H1 (cell line): ENCODE measurements at regions not wholly inside any gene's neighbourhood (a gene's known extent, or its start where the extent isn't known, plus 50 kb on each side); places are given as distances from the start of the nearest gene placed in this dataset.
A peak's percentile ranks its signal among the peaks of the same experiment; 100 is the strongest.

Experiments
- CTCF ChIA-PET: fragments of 300-600 bp; sonication (Branson Sonifier 250); formaldehyde crosslinking; loops from one replicate; lab custom pipeline; 2021; ENCODE audit not compliant: partially characterized antibody; lab: Charles Lee
- POLR2A ChIA-PET: fragments of 300-600 bp; sonication (Branson Sonifier 250); formaldehyde crosslinking; loops from one replicate; lab custom pipeline; 2021; ENCODE audit warnings: inconsistent platforms; ENCODE audit not compliant: partially characterized antibody; lab: Charles Lee
- DNase-seq, 2 experiments: peaks; one replicate each; pipeline versions ENCODE4 v3.0.0 to v3.0.0-alpha.2; 2010 to 2022; ENCODE audit warnings: low spot score in 2 of 2, low read depth in 1 of 2, mixed read lengths in 1 of 2
- FAIRE-seq: peaks from 2 replicates; lab custom pipeline; 2011; peaks lifted over from hg19 to GRCh38; lab: Jason Lieb, UNC
- H2AFZ ChIP-seq: 2 replicates; pipeline ENCODE4 v1.8.1; 2012; ENCODE audit warnings: low read length, inconsistent platforms
- H2AK5ac ChIP-seq: 2 replicates; pipeline ENCODE4 v1.6.1; 2013; ENCODE audit warnings: low read depth, low read length
- H2BK120ac ChIP-seq: replicated peaks from 2 replicates; pipeline ENCODE3; 2013; ENCODE audit warnings: low read depth, low read length, inconsistent platforms
- H2BK12ac ChIP-seq: 2 replicates; pipeline ENCODE4 v1.6.1; 2013; ENCODE audit warnings: low read depth, low read length
- H2BK15ac ChIP-seq: 2 replicates; pipeline ENCODE4 v1.6.1; 2013; ENCODE audit warnings: low read length
- H2BK20ac ChIP-seq: 2 replicates; pipeline ENCODE4 v1.6.1; 2013; ENCODE audit warnings: low read length
- H2BK5ac ChIP-seq: 2 replicates; pipeline ENCODE4 v1.6.1; 2013; ENCODE audit warnings: low read depth, low read length
- H3K14ac ChIP-seq: 2 replicates; pipeline ENCODE4 v1.6.1; 2013; ENCODE audit warnings: inconsistent platforms; ENCODE audit not compliant: insufficient read length
- H3K18ac ChIP-seq: 2 replicates; pipeline ENCODE4 v1.6.1; 2013; ENCODE audit warnings: low read length; ENCODE audit errors: extremely low read depth
- H3K23ac ChIP-seq: 2 replicates; pipeline ENCODE4 v1.6.1; 2013; ENCODE audit warnings: inconsistent platforms; ENCODE audit not compliant: insufficient read length
- H3K23me2 ChIP-seq: 2 replicates; pipeline ENCODE4 v1.6.1; 2013; ENCODE audit warnings: low read depth, low read length
- H3K27ac ChIP-seq: 2 replicates; pipeline ENCODE4 v1.6.1; 2011; ENCODE audit warnings: low read depth, low read length, inconsistent platforms
- H3K27me3 ChIP-seq, 4 experiments: replicated peaks in 1 of 4; 1 replicate in 1 of 4; 2 replicates in 3 of 4; pipeline versions ENCODE4 v1.6.1 to v1.8.1; 2011 to 2013; ENCODE audit warnings: low read length in 3 of 4, mild to moderate bottlenecking in 3 of 4, inconsistent platforms in 2 of 4, mixed read lengths in 2 of 4, moderate library complexity in 1 of 4; ENCODE audit not compliant: control insufficient read depth in 3 of 4, insufficient read depth in 3 of 4; ENCODE audit errors: extremely low read depth in 1 of 4
- H3K36me3 ChIP-seq, 4 experiments: 2 replicates each; pipeline versions ENCODE4 v1.6.1 to v1.8.1; 2011 to 2013; ENCODE audit warnings: mild to moderate bottlenecking in 4 of 4, low read length in 3 of 4, moderate library complexity in 2 of 4, control low read depth in 1 of 4, inconsistent platforms in 1 of 4; ENCODE audit not compliant: insufficient read depth in 4 of 4, control insufficient read depth in 2 of 4
- H3K4ac ChIP-seq: replicated peaks from 2 replicates; pipeline ENCODE3; 2013; ENCODE audit warnings: low read length, low read depth, mixed read lengths, inconsistent platforms; ENCODE audit not compliant: insufficient read length
- H3K4me1 ChIP-seq, 4 experiments: replicated peaks in 1 of 4; 1 replicate in 1 of 4; 2 replicates in 3 of 4; pipeline versions ENCODE4 v1.6.1 to v1.8.1; 2011 to 2013; ENCODE audit warnings: low read length in 3 of 4, inconsistent platforms in 2 of 4, mixed read lengths in 1 of 4; ENCODE audit not compliant: insufficient read depth in 4 of 4, control insufficient read depth in 3 of 4
- H3K4me2 ChIP-seq, 2 experiments: 2 replicates each; pipeline versions ENCODE4 v1.6.1 to v1.8.1; 2011 to 2013; ENCODE audit warnings: low read depth in 2 of 2, low read length in 2 of 2, control low read depth in 1 of 2, inconsistent platforms in 1 of 2, mild to moderate bottlenecking in 1 of 2; ENCODE audit not compliant: insufficient read depth in 1 of 2
- H3K4me3 ChIP-seq, 4 experiments: fragments of 200-600, 300-600 bp in 1 of 4; sonication (generic), shearing (Covaris generic), sonication (Bioruptor Twin) in 1 of 4; 2 replicates each; pipeline versions ENCODE4 v1.5.1 to v1.8.1; 2011 to 2016; ENCODE audit warnings: low read length in 4 of 4, low read depth in 3 of 4, control low read depth in 2 of 4, inconsistent platforms in 2 of 4, mild to moderate bottlenecking in 2 of 4, mixed read lengths in 1 of 4, moderate library complexity in 1 of 4; ENCODE audit not compliant: insufficient read depth in 2 of 4; ENCODE audit errors: extremely low read depth in 1 of 4
- H3K56ac ChIP-seq: replicated peaks from 2 replicates; pipeline ENCODE3; 2013; ENCODE audit warnings: low read depth, mild to moderate bottlenecking, mixed read lengths, low read length, inconsistent platforms; ENCODE audit not compliant: insufficient read length
- H3K79me1 ChIP-seq: 2 replicates; pipeline ENCODE4 v1.6.1; 2013; ENCODE audit warnings: low read depth, low read length, control low read depth
- H3K79me2 ChIP-seq, 2 experiments: 2 replicates each; pipeline versions ENCODE4 v1.6.1 to v1.8.1; 2012 to 2013; ENCODE audit warnings: low read length in 2 of 2, mild to moderate bottlenecking in 2 of 2, inconsistent platforms in 1 of 2; ENCODE audit not compliant: insufficient read depth in 2 of 2, control insufficient read depth in 1 of 2
- H3K9ac ChIP-seq, 4 experiments: replicated peaks in 1 of 4; 1 replicate in 1 of 4; 2 replicates in 3 of 4; pipeline versions ENCODE4 v1.6.1 to v1.8.1; 2011 to 2013; ENCODE audit warnings: low read depth in 3 of 4, low read length in 3 of 4, control low read depth in 2 of 4, mild to moderate bottlenecking in 2 of 4, moderate library complexity in 2 of 4, inconsistent platforms in 1 of 4; ENCODE audit errors: extremely low read depth in 1 of 4
- H3K9me3 ChIP-seq, 2 experiments: 2 replicates each; pipeline versions ENCODE4 v1.6.1 to v1.8.1; 2012 to 2013; ENCODE audit warnings: mild to moderate bottlenecking in 2 of 2, moderate library complexity in 2 of 2, control low read depth in 1 of 2, inconsistent platforms in 1 of 2, low read depth in 1 of 2, low read length in 1 of 2, mixed read lengths in 1 of 2; ENCODE audit not compliant: insufficient read depth in 2 of 2
- H4K20me1 ChIP-seq, 2 experiments: replicated peaks in 1 of 2; 2 replicates each; pipeline versions ENCODE3 to v1.8.1; 2011 to 2013; ENCODE audit warnings: inconsistent platforms in 2 of 2, low read length in 2 of 2, mild to moderate bottlenecking in 1 of 2; ENCODE audit not compliant: insufficient read depth in 2 of 2, control insufficient read depth in 1 of 2
- H4K5ac ChIP-seq: 2 replicates; pipeline ENCODE4 v1.6.1; 2013; ENCODE audit warnings: low read length, low read depth, mixed read lengths, inconsistent platforms; ENCODE audit not compliant: insufficient read length
- H4K8ac ChIP-seq: 2 replicates; pipeline ENCODE4 v1.8.0; 2013; ENCODE audit warnings: mild to moderate bottlenecking, moderate library complexity, low read length, inconsistent platforms; ENCODE audit not compliant: insufficient read depth; ENCODE audit errors: extremely low read depth
- H4K91ac ChIP-seq: replicated peaks from 2 replicates; pipeline ENCODE3; 2013; ENCODE audit warnings: low read length, mixed read lengths, inconsistent platforms; ENCODE audit not compliant: insufficient read length
- BACH1 ChIP-seq: IDR thresholded peaks from 2 replicates; pipeline ENCODE4 v1.6.1; 2012; ENCODE audit warnings: low read length, improper control_type of control experiment
- CHD1 ChIP-seq: IDR thresholded peaks from 2 replicates; pipeline ENCODE4 v1.6.1; 2012; ENCODE audit warnings: low read depth, low read length, improper control_type of control experiment
- CHD2 ChIP-seq: IDR thresholded peaks from 2 replicates; pipeline ENCODE4 v1.6.1; 2012; ENCODE audit warnings: low read length, improper control_type of control experiment
- MAX ChIP-seq: IDR thresholded peaks from 2 replicates; pipeline ENCODE4 v1.6.1; 2012; ENCODE audit warnings: inconsistent platforms
- POU5F1 ChIP-seq: IDR thresholded peaks from 2 replicates; pipeline ENCODE4 v1.6.1; 2011; ENCODE audit warnings: low read depth, mild to moderate bottlenecking, low read length, moderate library complexity
- SP1 ChIP-seq: IDR thresholded peaks from 2 replicates; pipeline ENCODE4 v1.6.1; 2011; ENCODE audit warnings: low read depth, low read length
- WGBS, 2 experiments: shearing (Covaris generic) in 1 of 2; methylation state at CpG; one replicate each; pipeline versions ENCODE4 v1.1.6 to v1.1.7; 2013 to 2015; ENCODE audit warnings: low lambda C conversion rate in 2 of 2, mixed read lengths in 2 of 2, inconsistent platforms in 1 of 2, low coverage in 1 of 2, missing lambda C conversion rate in 1 of 2; ENCODE audit not compliant: insufficient replicate concordance in 2 of 2, insufficient coverage in 1 of 2, insufficient read length in 1 of 2; ENCODE audit errors: extremely low coverage in 1 of 2, missing lambda C conversion rate in 1 of 2; 5-methylcytosine and 5-hydroxymethylcytosine counted together
- TF ChIP-seq, protein P1 (sequence below), 3 experiments: IDR thresholded peaks; 1 replicate in 2 of 3; 2 replicates in 1 of 3; pipeline versions ENCODE4 v1.5.1 to v1.6.1; 2011; ENCODE audit warnings: low read length in 3 of 3, mild to moderate bottlenecking in 3 of 3, inconsistent platforms in 2 of 3, low read depth in 1 of 3, moderate library complexity in 1 of 3; ENCODE audit not compliant: insufficient read depth in 1 of 3; ENCODE audit errors: control extremely low read depth in 1 of 3

DNA sequence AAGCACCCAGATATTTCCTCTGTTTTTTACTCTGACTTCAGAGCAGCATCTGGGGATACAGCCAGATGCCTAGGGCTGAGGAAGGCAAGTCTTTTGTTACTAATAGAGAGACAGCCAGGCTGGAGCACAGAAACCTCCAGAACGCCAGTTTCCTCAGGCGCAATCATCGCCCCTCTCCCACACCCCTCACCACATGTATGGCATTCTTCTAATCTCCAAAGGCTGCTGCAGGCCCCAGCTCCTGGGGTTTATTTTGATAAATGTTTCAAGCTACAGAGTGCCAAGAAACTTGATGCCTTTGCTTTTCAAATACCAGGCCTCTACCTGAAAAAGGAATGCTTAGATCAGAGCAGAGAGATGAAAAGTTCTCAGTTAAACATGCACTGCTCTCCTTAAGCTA is 283.6 kb downstream of the RBM43 start:
- Histone ChIP-seq H3K9ac (no peak overlapping the region), H2AK5ac (no peak overlapping the region), H4K8ac (no peak overlapping the region), H3K27me3 (no peaks in the 10 kb centered on the region), H4K20me1 (no peaks in the 10 kb centered on the region), H2BK20ac (no peak overlapping the region), H3K23ac (no peak overlapping the region), H4K91ac (no peak overlapping the region), H3K4ac (no peak overlapping the region), H3K79me1 (no peaks in the 10 kb centered on the region)
- POLR2A ChIA-PET: no interaction called here
- TF ChIP-seq CHD1 (no peak), MAX (0 out of 2 replicates have a peak, but pooled peaks have one; percentile 19), POU5F1 (no peak), SP1 (no peak), CHD2 (no peak), BACH1 (no peak)
- TF ChIP-seq, protein P1, sequence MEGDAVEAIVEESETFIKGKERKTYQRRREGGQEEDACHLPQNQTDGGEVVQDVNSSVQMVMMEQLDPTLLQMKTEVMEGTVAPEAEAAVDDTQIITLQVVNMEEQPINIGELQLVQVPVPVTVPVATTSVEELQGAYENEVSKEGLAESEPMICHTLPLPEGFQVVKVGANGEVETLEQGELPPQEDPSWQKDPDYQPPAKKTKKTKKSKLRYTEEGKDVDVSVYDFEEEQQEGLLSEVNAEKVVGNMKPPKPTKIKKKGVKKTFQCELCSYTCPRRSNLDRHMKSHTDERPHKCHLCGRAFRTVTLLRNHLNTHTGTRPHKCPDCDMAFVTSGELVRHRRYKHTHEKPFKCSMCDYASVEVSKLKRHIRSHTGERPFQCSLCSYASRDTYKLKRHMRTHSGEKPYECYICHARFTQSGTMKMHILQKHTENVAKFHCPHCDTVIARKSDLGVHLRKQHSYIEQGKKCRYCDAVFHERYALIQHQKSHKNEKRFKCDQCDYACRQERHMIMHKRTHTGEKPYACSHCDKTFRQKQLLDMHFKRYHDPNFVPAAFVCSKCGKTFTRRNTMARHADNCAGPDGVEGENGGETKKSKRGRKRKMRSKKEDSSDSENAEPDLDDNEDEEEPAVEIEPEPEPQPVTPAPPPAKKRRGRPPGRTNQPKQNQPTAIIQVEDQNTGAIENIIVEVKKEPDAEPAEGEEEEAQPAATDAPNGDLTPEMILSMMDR (IDR thresholded peaks at IDR 0.05; ENCODE audit: control extremely low read depth in 1 of 3, insufficient read depth in 1 of 3, low read depth in 1 of 3, low read length in 3 of 3): no peak
- TF ChIP-seq, all 59 proteins: peak for 1
- CTCF ChIA-PET: interaction anchor here (1.2 kb wide), 1 partner anchor 260 kb away, joined by 4 read pairs; no protein-coding TSS in a partner anchor
- H3K4me3 ChIP-seq: no peak overlapping the region
- no peak overlapping the region for H3K56ac ChIP-seq
- no peak overlapping the region for H3K4me2 ChIP-seq
- H3K23me2 ChIP-seq: no peaks in the 10 kb centered on the region
- no peak overlapping the region for H3K14ac ChIP-seq
- no peak overlapping the region for H4K5ac ChIP-seq
- no peak for FAIRE-seq
- H2BK5ac ChIP-seq: no peak overlapping the region
- H3K4me1 ChIP-seq: peaks cover 0 to 6% (median 1%) of the 10 kb centered on the region in 4 experiments; a peak in 4 of 7 replicates
- WGBS, 2 experiments: 70% methylated on average over 3 of the region's 3 CpGs; no CpG with 5 or more reads in 1 of the 2 experiments
- DNase-seq: peak in 1 of 2 experiments; percentile 7
- no peak overlapping the region for H2BK15ac ChIP-seq
- H3K27ac ChIP-seq: no peak overlapping the region
- no peaks in the 10 kb centered on the region for H3K36me3 ChIP-seq
- no peak overlapping the region for H2BK12ac ChIP-seq
- no peaks in the 10 kb centered on the region for H3K9me3 ChIP-seq
- no peak overlapping the region for H2BK120ac ChIP-seq
- no peaks in the 10 kb centered on the region for H3K79me2 ChIP-seq
- no peak overlapping the region for H3K18ac ChIP-seq
- peak overlapping the region; percentile 30; the same call in 1 of the 2 replicates for H2AFZ ChIP-seq
